Liver (tissue), 8 donors: ENCODE measurements at regions not wholly inside any gene's neighbourhood (a gene's known extent, or its start where the extent isn't known, plus 50 kb on each side); places are given as distances from the start of the nearest gene placed in this dataset.

Experiments
- DNase-seq: peaks from one replicate; pipeline ENCODE4 v3.0.0-alpha.2; 2017; ENCODE audit warnings: low spot score
- H3K27ac ChIP-seq, 2 donors: one replicate each; pipeline ENCODE4 v1.7.0; 2013; ENCODE audit warnings: inconsistent platforms in 2 of 2, low read length in 2 of 2, control low read depth in 1 of 2, low read depth in 1 of 2, mild to moderate bottlenecking in 1 of 2
- H3K27me3 ChIP-seq, 4 donors: one replicate each; pipeline versions ENCODE4 v1.6.1 to v1.7.0; 2013; ENCODE audit warnings: low read length in 3 of 4, inconsistent platforms in 1 of 4, mild to moderate bottlenecking in 1 of 4, moderate library complexity in 1 of 4; ENCODE audit not compliant: control insufficient read depth in 4 of 4, insufficient read depth in 4 of 4
- H3K36me3 ChIP-seq, 4 donors: one replicate each; pipeline versions ENCODE4 v1.6.1 to v1.7.0; 2013; ENCODE audit warnings: low read length in 3 of 4, mild to moderate bottlenecking in 3 of 4, low read depth in 1 of 4, moderate library complexity in 1 of 4; ENCODE audit not compliant: control insufficient read depth in 4 of 4, insufficient read depth in 3 of 4
- H3K4me1 ChIP-seq, 4 donors: one replicate each; pipeline versions ENCODE4 v1.6.1 to v1.7.0; 2013; ENCODE audit warnings: low read length in 3 of 4, mild to moderate bottlenecking in 3 of 4, moderate library complexity in 1 of 4; ENCODE audit not compliant: control insufficient read depth in 4 of 4, insufficient read depth in 4 of 4
- H3K4me3 ChIP-seq, 3 donors: one replicate each; pipeline versions ENCODE4 v1.6.1 to v1.7.0; 2013; ENCODE audit warnings: low read length in 3 of 3, control low read depth in 1 of 3, low read depth in 1 of 3, mild to moderate bottlenecking in 1 of 3
- H3K9ac ChIP-seq, 2 donors: one replicate each; pipeline ENCODE4 v1.7.0; 2013; ENCODE audit warnings: low read length in 2 of 2, mild to moderate bottlenecking in 2 of 2, moderate library complexity in 2 of 2, control low read depth in 1 of 2, low read depth in 1 of 2
- H3K9me3 ChIP-seq, 4 donors: one replicate each; pipeline versions ENCODE4 v1.6.1 to v1.7.0; 2013; ENCODE audit warnings: low read length in 3 of 4; ENCODE audit not compliant: control insufficient read depth in 4 of 4
- ATF3 ChIP-seq: IDR thresholded peaks from 2 replicates; pipeline ENCODE4 v1.6.1; 2016; ENCODE audit warnings: antibody characterized with exemption
- CTCF ChIP-seq: fragments of 150-350 bp; IDR thresholded peaks from 2 replicates; pipeline ENCODE4 v1.5.1; 2017; ENCODE audit warnings: improper control_type of control experiment, low read depth, low read length; ENCODE audit not compliant: missing input control
- EGR1 ChIP-seq, 2 donors: IDR thresholded peaks; 2 replicates each; pipeline ENCODE4 v1.6.1; 2016 to 2018; ENCODE audit warnings: antibody characterized with exemption in 2 of 2, low read depth in 2 of 2
- FOXA1 ChIP-seq: IDR thresholded peaks from 2 replicates; pipeline ENCODE4 v1.6.1; 2016; ENCODE audit warnings: antibody characterized with exemption
- FOXA2 ChIP-seq: IDR thresholded peaks from 2 replicates; pipeline ENCODE4 v1.6.1; 2016; ENCODE audit warnings: antibody characterized with exemption
- GABPA ChIP-seq, 2 donors: IDR thresholded peaks in 1 of 2; conservative IDR thresholded peaks in 1 of 2; 2 replicates each; pipeline ENCODE4 v1.6.1; 2016; ENCODE audit warnings: antibody characterized with exemption in 2 of 2, mild to moderate bottlenecking in 1 of 2, moderate library complexity in 1 of 2
- HNF4A ChIP-seq, 2 donors: conservative IDR thresholded peaks; 2 replicates each; pipeline ENCODE4 v1.6.1; 2016; ENCODE audit warnings: antibody characterized with exemption in 2 of 2, mild to moderate bottlenecking in 2 of 2
- MAX ChIP-seq: IDR thresholded peaks from 2 replicates; pipeline ENCODE4 v1.6.1; 2016; ENCODE audit warnings: antibody characterized with exemption
- RAD21 ChIP-seq, 2 donors: IDR thresholded peaks; 2 replicates each; pipeline ENCODE4 v1.6.1; 2016; ENCODE audit warnings: antibody characterized with exemption in 2 of 2, mild to moderate bottlenecking in 2 of 2
- REST ChIP-seq: IDR thresholded peaks from 2 replicates; pipeline ENCODE4 v1.6.1; 2016; ENCODE audit warnings: antibody characterized with exemption, mild to moderate bottlenecking
- SP1 ChIP-seq: IDR thresholded peaks from 2 replicates; pipeline ENCODE4 v1.6.1; 2018; ENCODE audit warnings: antibody characterized with exemption, mild to moderate bottlenecking
- TAF1 ChIP-seq: conservative IDR thresholded peaks from 2 replicates; pipeline ENCODE4 v1.6.1; 2016; ENCODE audit warnings: antibody characterized with exemption, mild to moderate bottlenecking
- YY1 ChIP-seq: IDR thresholded peaks from 2 replicates; pipeline ENCODE4 v1.6.1; 2016; ENCODE audit warnings: antibody characterized with exemption, mild to moderate bottlenecking
- ZBTB33 ChIP-seq: IDR thresholded peaks from 2 replicates; pipeline ENCODE4 v1.6.1; 2016; ENCODE audit warnings: antibody characterized with exemption
- WGBS: extraction: QIAGEN DNeasy Blood & Tissue Kit; methylation state at CpG from one replicate; pipeline ENCODE4 v1.1.7; 2013; 5-methylcytosine and 5-hydroxymethylcytosine counted together
- donor health status: healthy.
- donor health status: healthy.
- donor health status: healthy.
- donor health status: healthy.
- donor health status: healthy.

GRCh38 chr15:87209891-87210689 is 1046.4 kb downstream of the NTRK3 start:
- Histone ChIP-seq H3K27ac (no peak overlapping the region), H3K4me3 (no peak overlapping the region), H3K36me3 (no peaks in the 10 kb centered on the region), H3K9ac (no peak overlapping the region), H3K4me1 (no peaks in the 10 kb centered on the region), H3K27me3 (peaks cover 0 to 2% (median 0%) of the 10 kb centered on the region in 4 donors), H3K9me3 (peaks cover 0 to 3% (median 0%) of the 10 kb centered on the region in 4 donors)
- TF ChIP-seq MAX (no peak), FOXA1 (no peak), GABPA (IDR thresholded peaks at IDR 0.05 in 1 of 2, conservative IDR thresholded peaks at IDR 0.05 in 1 of 2) (no peak), SP1 (no peak), RAD21 (IDR thresholded peaks at IDR 0.05) (no peak), YY1 (no peak), REST (no peak), ZBTB33 (no peak), HNF4A (conservative IDR thresholded peaks at IDR 0.05) (no peak), FOXA2 (no peak), EGR1 (IDR thresholded peaks at IDR 0.05; ENCODE audit: low read depth in 2 of 2) (no peak), CTCF (no peak), ATF3 (no peak), TAF1 (no peak)
- WGBS: 44% methylated on average over 3 of the region's 3 CpGs
- DNase-seq: no peak
